SU-DHL-6 (cell line): ENCODE measurements at regions not wholly inside any gene's neighbourhood (a gene's known extent, or its start where the extent isn't known, plus 50 kb on each side); places are given as distances from the start of the nearest gene placed in this dataset.

ENCODE experiments used
- CTCF ChIP-seq: fragments of 200-600 bp; sonication (generic); IDR thresholded peaks from one replicate; pipeline ENCODE4 v1.5.1; 2017; ENCODE audit warnings: antibody characterized with exemption, mild to moderate bottlenecking, low read length, moderate library complexity; ENCODE audit not compliant: insufficient read depth, poor library complexity, severe bottlenecking
- EZH2phosphoT487 ChIP-seq: fragments of 200-600 bp; sonication (generic), shearing (Covaris generic); conservative IDR thresholded peaks from 2 replicates; pipeline ENCODE4 v1.6.1; 2018; ENCODE audit warnings: mild to moderate bottlenecking, antibody characterized with exemption, low read length, moderate library complexity, mixed read lengths

- TF ChIP-seq CTCF (no peak), EZH2phosphoT487 (no peak)
Measured at GRCh38 chr4:58688568-58688967, 1578.4 kb upstream of the IGFBP7 start.
